GM18505 (cell line): ENCODE measurements at regions not wholly inside any gene's neighbourhood (a gene's known extent, or its start where the extent isn't known, plus 50 kb on each side); places are given as distances from the start of the nearest gene placed in this dataset.

Experiments
- ATAC-seq: cut with Tn5 transposase; IDR thresholded peaks from one replicate; pipeline ENCODE4 v1.9.1; 2021; ENCODE audit not compliant: unreplicated experiment
- POLR2A ChIP-seq: IDR thresholded peaks from 4 replicates; pipeline ENCODE4 v1.6.1; 2011; ENCODE audit warnings: borderline replicate concordance; ENCODE audit not compliant: insufficient read depth, insufficient read length; ENCODE audit errors: extremely low read depth

DNA sequence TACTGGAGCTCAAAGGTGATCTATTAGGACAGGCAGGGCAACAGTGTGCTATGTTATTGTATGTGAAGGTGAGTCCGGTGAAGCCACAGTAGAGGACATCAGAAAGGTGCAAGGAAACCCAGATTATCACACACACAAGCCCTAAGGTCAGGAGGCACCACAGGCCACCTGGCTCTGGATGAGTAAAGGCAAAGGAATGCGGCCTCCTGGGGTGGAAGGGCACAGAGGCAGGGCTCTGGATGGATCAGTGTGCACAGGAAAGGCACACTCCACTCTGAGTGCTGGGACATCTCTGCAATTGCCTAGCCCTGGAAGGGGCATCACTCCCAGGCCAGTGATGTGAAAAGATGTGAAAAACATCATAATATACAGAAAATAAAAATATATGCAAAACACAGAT lies 683.5 kb downstream of the TRIML1 start:
- no peak for ATAC-seq
- TF ChIP-seq POLR2A, result no peak

DNA sequence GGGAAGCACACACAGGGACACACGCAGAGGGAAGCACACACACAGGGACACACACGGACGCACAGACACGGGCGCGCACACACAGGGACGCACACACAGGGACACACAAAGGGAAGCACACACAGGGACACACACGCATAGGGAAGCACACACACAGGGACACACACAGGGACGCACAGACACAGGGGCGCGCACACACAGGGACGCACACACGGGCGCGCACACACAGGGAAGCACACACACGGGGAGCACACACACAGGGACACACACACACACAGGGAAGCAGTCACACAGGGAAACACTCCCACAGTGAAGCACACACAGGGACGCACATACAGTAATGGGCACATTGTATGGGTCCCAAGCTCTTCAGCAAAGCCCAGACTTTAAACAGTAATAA lies 685.3 kb downstream of the TRIML1 start:
- no peak for TF ChIP-seq POLR2A
- ATAC-seq, result no peak

DNA sequence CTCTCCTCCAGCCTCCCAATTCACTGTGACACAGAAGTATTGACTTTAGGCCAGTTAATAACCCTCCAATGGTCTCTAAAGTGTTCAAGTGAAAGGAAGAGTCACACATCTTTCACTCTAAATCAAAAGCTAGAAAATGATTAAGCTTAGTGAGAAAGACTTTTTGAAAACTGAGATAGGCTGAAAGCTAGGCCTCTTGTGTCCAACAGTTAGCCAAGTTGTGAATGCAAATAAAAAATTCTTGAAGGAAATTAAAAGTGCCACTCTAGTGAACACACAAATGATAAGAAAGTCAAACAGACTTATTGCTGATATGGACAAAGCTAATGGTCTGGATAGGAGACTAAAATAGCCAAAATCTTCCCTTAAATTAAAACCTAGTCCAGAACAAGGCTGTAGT lies 687.2 kb downstream of the TRIML1 start:
- TF ChIP-seq POLR2A, result no peak
- no peak for ATAC-seq

DNA sequence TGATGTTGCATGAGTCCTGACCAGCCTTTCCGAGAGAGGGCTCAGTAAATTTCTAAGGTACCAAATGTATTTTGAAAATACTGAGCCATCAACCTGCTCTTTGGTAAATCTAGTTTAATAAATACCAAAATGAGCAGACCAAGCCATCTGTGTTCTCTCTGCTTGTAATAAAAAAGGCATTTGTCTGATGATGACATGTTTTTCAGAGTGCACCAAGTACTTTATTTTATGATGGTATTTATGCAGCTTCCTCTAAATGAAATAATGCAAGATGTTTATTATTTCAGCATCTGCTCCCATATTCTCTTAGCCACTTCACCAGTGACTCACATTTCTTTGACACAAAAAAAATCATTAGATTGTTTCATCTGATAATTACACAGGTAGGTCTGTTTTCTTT lies 700.5 kb downstream of the TRIML1 start:
- TF ChIP-seq POLR2A, result no peak
- no peak for ATAC-seq

DNA sequence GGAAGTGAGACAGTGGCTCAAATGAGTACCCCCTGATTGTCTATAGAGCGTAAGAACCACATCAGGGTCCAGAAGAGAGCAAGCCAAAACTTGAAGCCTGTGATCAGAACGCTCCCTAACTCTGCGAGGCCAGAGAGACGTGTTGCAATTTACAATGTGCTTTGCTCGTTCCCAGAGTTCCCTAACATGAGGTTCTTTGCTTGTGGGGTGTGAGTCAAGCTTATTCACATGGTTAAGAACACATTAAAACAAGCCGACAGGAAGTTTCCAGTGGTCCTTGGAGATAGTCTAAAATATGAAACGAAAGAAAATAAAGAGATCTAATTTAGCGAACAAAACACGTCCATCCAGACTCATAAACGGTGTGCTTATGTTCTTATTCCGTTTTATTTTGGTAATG lies 702.3 kb downstream of the TRIML1 start:
- no peak for TF ChIP-seq POLR2A
- no peak for ATAC-seq

DNA sequence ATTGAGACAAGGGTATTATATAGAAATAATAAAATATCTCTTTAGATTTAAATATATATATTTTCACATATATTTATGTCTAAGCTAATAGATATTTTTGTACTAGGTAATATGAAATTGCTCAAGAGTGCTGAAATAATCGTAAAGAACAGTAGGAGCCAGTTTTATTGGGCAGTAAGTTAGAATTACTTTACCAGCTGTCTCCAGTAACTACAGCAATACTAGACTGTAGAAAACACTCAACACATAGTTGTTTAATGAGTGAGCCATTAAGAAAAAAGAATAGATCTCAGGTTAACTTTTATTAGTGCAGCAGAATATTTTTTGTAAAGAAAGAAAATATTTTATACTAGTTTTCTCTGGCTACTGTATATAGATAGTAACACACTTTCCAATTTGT lies 715.2 kb downstream of the TRIML1 start:
- no peak for ATAC-seq

DNA sequence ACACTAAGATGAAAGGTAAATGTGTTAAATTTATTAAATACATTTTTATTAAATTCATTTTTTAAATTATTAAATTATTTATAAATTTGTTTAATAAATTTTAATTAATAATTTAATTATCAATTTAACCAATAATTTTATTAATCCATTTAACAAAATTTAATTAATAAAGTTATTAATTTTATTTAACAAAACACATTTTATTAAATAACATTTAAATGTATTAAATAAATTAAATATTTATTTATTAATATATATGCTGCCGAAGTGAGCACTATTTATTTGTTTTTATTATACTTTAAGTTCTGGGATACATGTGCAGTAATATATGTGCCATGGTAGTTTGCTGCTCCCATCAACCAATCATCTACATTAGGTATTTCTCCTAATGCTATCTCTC lies 719.5 kb downstream of the TRIML1 start:
- no peak for ATAC-seq
- no peak for TF ChIP-seq POLR2A

More for the DNA sequence above, 715.2 kb downstream of the TRIML1 start:
- TF ChIP-seq POLR2A, result no peak

DNA sequence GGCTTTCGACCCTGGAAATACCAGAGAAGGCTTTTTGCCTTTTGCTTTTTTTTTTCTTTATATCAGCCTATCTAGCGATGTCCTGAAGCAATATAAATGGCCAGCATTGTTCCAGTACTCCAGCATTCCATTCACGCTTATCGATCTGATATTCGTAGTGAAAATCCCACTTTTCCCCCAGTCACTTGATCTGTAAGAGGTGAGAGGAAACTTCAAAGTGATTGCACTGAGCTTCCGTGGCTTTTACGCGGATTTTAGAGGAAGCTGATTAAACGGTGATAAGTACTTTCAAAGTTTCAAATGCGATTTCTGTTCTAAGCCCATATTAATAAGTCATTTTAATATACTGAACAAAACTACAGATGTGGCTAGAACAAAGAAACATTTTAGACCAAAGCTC lies 725.5 kb downstream of the TRIML1 start:
- ATAC-seq, result no peak
- TF ChIP-seq POLR2A, result no peak

DNA sequence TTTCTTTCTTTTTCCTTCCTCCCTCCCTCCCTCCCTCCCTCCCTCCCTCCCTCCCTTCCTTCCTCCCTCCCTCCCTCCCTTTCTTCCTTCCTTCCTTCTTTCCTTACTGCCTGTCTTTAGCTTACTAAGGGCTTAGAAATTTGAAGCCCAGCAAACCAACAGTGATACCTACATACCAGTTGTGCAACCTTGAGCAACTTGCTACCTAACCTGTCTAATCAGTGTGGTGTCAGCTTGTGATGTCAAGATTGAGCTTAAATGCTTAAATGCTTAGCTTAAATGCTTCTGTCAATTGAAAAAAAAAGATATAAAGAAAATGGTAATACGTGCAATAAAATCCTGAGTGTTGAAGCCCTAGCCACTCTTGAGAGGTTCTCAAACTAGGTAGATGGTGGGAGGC lies 728.6 kb downstream of the TRIML1 start:
- TF ChIP-seq POLR2A, result no peak
- ATAC-seq, result no peak

DNA sequence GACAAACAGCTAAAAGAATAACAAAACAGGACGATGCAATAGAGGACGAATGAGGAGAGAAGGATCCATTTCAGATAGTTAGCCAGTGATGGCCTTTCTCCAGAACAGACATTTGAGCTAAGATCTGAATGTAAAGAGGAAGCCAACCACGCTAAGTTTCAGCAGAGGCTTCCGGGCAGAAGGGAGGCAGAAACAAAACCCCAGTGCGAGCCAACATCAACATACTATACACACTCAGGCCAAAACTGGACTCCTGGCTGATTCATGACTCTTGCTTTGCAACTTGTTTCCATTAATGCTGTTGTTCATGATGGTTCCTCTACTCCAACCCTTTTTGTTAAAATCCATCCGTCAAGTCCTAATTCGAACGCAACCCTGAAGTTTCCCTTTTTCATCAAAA lies 730.3 kb downstream of the TRIML1 start:
- TF ChIP-seq POLR2A, result no peak
- ATAC-seq, result no peak

DNA sequence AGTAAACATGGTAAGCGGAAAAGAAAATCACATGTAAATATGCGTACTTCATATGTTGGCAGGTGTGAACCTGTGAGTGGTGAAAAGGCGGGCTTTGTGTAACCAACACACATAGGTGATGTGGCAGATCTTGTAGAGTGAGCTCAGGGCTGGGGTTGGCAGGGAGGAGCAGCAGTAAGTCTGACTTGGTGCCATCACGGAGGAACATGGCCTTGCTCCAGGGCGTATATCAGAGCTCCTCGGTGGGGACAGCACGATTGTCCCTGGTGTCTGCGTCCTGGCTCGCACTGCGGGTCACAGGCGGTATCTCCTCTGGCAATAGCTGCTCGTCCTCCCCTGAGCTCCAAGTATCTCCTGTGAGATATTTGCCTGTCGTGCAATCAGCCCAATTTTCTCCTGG lies 733.6 kb downstream of the TRIML1 start:
- no peak for TF ChIP-seq POLR2A
- ATAC-seq, result no peak

DNA sequence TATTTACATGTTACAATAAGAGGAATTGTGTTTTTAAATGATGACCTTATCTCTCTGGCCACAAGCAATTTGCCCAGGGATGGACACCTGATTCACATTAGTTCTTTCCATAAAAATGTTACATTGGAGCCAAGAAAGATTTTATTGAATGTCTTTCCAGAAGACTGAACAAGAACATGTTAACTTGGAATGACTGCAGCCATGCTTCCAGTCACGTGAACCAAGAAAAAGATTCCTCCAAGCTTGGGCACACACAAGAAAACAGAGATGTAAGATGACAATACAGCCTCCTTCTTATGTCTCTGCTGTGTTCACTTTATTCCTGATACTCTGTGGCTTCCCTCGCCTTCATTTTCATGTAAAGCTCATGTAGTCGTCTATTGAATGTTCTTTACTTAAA lies 737.6 kb downstream of the TRIML1 start:
- ATAC-seq, result no peak

DNA sequence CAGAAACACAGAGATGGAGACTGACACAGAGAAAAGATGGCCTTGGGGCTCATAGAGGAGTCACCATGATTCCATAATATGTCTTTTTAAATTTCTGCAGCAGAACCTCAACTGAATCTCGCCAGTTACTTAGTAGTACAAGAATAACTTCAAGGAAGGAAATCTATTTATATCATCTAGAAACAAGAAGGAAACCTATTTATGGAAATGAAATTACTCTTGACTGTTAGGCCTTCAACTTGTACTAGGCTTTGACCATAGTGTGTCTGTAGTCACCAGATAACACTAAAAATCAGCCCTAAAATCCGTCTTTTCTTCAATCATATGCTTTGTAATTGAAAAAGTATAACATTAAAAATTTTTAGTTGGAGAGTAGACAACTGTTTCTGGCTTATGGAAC lies 740.4 kb downstream of the TRIML1 start:
- no peak for ATAC-seq
- TF ChIP-seq POLR2A, result no peak

More for the DNA sequence above, 737.6 kb downstream of the TRIML1 start:
- TF ChIP-seq POLR2A, result no peak

DNA sequence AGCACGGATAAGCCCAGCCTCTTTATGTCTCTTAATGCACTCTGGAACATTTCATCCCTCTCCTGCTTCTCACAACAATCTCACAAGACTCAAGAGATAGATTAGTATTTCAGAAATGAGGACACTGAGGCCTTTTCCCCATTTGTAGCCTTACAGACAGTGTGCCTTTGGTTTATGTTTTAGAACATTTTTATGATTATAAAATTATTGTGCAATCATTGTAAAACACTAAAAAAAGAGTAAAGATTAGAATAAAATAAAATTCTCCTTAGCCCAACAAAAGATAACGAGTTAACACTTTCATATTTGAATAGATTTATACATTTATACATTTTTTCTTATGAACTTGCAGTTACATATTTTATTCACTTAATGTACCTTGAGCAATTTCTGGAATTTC lies 748.7 kb downstream of the TRIML1 start:
- no peak for TF ChIP-seq POLR2A
- ATAC-seq, result no peak

DNA sequence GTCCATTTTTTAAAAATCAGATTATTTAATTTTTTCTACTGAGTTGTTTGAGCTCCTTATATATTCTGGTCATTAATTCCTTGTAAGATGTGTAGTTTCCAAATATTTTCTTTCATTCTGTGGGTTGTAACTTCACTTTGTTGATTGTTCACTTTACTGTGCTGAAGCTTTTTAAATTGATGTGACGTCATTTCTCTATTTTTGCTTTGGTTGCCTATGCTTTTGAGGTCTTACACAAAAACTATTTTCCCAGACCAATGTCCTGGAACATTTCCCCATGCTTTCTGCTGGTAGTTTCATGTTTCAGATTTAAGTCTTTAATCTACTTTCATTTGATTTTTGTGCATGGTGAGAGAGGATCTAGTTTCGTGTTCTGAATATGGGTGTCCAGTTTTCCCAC lies 753.6 kb downstream of the TRIML1 start:
- no peak for TF ChIP-seq POLR2A
- ATAC-seq, result no peak
